Cardiac muscle cell (in vitro differentiated cells and primary cell): ENCODE measurements at regions not wholly inside any gene's neighbourhood (a gene's known extent, or its start where the extent isn't known, plus 50 kb on each side); places are given as distances from the start of the nearest gene placed in this dataset.

Experiments used
- DNase-seq, 2 donors: peaks; one replicate each; pipeline versions ENCODE4 v3.0.0 to v3.0.0-alpha.2; 2010 to 2017; ENCODE audit warnings: low read depth in 1 of 2, low spot score in 1 of 2
- H3K27ac ChIP-seq: fragments of 200-600 bp; sonication (generic); 2 replicates; pipeline ENCODE4 v1.5.1; 2016
- H3K27me3 ChIP-seq: fragments of 200-600 bp; sonication (generic); 2 replicates; pipeline ENCODE4 v1.6.0; 2016; ENCODE audit warnings: control low read depth
- H3K36me3 ChIP-seq: fragments of 200-600 bp; sonication (generic); 2 replicates; pipeline ENCODE4 v1.5.1; 2016; ENCODE audit warnings: control low read depth
- H3K4me1 ChIP-seq: fragments of 200-600 bp; sonication (generic); 2 replicates; pipeline ENCODE4 v1.8.1; 2017; ENCODE audit warnings: low read depth, mild to moderate bottlenecking, mixed run types
- H3K4me3 ChIP-seq: fragments of 200-600 bp; sonication (generic); 2 replicates; pipeline ENCODE4 v1.5.1; 2016; ENCODE audit warnings: mild to moderate bottlenecking
- H3K9me3 ChIP-seq: fragments of 200-600 bp; sonication (generic); 2 replicates; pipeline ENCODE4 v1.5.1; 2017; ENCODE audit warnings: low read depth, mild to moderate bottlenecking, control low read depth
- TF ChIP-seq, protein P1 (sequence below): IDR thresholded peaks from 2 replicates; pipeline ENCODE4 v1.5.1; 2012; ENCODE audit warnings: low read depth, mild to moderate bottlenecking, low read length

DNA sequence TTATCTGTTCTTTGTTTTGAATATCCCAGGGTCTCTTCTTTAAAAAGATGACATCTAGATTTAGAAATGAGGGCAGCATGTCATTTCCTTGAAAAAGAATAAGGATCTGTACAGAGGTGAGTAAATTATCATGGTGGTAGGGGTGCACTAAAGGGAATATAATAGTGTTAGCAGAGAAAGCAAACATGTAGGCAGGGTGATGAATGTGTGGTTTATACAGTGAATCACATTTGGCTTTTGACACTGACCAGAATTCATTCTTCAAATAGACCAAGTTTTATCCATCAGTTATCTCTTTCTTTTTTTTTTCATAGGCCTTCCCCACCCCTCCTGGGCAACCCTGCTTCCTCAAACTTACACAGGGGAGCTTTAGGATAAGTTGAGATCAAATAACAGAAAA is 184.5 kb upstream of the LRP1B start:
- H3K27me3 ChIP-seq, result no peaks in the 10 kb centered on the region
- H3K9me3 ChIP-seq, result no peaks in the 10 kb centered on the region
- no peaks in the 10 kb centered on the region for H3K4me1 ChIP-seq
- TF ChIP-seq, protein P1, sequence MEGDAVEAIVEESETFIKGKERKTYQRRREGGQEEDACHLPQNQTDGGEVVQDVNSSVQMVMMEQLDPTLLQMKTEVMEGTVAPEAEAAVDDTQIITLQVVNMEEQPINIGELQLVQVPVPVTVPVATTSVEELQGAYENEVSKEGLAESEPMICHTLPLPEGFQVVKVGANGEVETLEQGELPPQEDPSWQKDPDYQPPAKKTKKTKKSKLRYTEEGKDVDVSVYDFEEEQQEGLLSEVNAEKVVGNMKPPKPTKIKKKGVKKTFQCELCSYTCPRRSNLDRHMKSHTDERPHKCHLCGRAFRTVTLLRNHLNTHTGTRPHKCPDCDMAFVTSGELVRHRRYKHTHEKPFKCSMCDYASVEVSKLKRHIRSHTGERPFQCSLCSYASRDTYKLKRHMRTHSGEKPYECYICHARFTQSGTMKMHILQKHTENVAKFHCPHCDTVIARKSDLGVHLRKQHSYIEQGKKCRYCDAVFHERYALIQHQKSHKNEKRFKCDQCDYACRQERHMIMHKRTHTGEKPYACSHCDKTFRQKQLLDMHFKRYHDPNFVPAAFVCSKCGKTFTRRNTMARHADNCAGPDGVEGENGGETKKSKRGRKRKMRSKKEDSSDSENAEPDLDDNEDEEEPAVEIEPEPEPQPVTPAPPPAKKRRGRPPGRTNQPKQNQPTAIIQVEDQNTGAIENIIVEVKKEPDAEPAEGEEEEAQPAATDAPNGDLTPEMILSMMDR, result no peak
- no peak overlapping the region for H3K27ac ChIP-seq
- H3K4me3 ChIP-seq, result no peak overlapping the region
- no peak for DNase-seq
- no peaks in the 10 kb centered on the region for H3K36me3 ChIP-seq

DNA sequence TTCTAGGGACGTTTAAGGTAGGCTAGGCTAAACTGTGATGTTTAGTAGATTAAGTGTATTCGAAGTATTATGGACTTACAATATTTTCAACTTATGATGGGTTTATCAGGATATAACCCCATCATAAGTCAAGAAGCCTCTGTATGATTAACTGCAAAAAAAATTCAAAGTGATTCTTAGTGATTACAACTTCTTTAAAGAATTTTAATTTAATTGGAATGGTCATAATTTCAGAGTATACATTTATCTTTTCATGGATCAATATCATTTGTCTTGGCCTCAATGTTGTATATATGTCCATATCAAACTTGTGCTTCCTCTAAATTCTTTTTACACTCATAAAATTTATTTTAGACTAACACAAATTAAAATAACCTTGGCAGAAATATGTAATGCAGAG is 183.3 kb upstream of the LRP1B start:
- H3K4me3 ChIP-seq, result no peak overlapping the region
- TF ChIP-seq, protein P1, result no peak
- H3K4me1 ChIP-seq, result no peaks in the 10 kb centered on the region
- H3K9me3 ChIP-seq, result no peaks in the 10 kb centered on the region
- H3K36me3 ChIP-seq, result no peaks in the 10 kb centered on the region
- H3K27ac ChIP-seq, result no peak overlapping the region
- no peaks in the 10 kb centered on the region for H3K27me3 ChIP-seq
- DNase-seq, result no peak

DNA sequence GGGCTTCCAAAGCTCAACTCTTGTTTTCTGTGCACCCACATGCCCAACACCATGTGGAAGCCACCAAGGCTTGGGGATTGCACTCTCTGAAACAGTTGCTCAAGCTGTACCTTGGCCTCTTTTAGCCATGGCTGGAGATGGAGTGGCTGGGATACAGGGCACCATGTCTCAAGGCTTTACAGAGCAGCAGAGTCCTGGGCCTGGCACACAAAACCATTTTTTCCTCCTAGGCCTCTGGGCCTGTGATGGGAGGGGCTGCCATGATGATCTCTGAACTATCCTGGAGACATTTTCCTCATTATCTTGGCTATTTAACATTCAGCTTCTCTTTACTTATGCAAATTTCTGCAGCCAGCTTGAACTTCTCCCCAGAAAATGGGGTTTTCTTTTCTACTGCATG is 179.7 kb upstream of the LRP1B start:
- Histone ChIP-seq H3K4me3 (no peak overlapping the region), H3K9me3 (no peaks in the 10 kb centered on the region), H3K27me3 (no peaks in the 10 kb centered on the region), H3K4me1 (no peaks in the 10 kb centered on the region), H3K27ac (no peak overlapping the region), H3K36me3 (no peaks in the 10 kb centered on the region)
- no peak for DNase-seq
- TF ChIP-seq, protein P1, result no peak

DNA sequence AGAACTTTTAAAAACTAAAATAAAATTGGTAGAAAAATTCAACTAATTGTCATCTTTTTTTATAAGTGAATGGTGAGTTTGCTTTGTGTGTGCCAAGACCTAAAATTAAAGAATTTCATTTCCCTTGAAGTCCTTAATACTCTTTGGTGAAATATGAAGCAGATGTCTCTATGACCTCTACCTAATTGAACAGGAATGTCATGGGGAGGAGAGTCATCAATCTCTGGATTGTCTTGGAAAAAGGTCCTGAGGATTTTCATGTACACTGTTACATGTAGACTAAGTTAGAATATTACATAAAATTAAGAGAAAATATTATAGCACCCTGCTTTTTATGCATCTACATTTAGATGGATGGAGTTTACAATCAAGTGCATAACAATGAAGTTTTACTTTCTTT is 177.9 kb upstream of the LRP1B start:
- TF ChIP-seq, protein P1, result no peak
- Histone ChIP-seq H3K4me3 (no peak overlapping the region), H3K36me3 (no peaks in the 10 kb centered on the region), H3K4me1 (no peaks in the 10 kb centered on the region), H3K27me3 (no peaks in the 10 kb centered on the region), H3K9me3 (no peaks in the 10 kb centered on the region), H3K27ac (no peak overlapping the region)
- DNase-seq, result no peak

DNA sequence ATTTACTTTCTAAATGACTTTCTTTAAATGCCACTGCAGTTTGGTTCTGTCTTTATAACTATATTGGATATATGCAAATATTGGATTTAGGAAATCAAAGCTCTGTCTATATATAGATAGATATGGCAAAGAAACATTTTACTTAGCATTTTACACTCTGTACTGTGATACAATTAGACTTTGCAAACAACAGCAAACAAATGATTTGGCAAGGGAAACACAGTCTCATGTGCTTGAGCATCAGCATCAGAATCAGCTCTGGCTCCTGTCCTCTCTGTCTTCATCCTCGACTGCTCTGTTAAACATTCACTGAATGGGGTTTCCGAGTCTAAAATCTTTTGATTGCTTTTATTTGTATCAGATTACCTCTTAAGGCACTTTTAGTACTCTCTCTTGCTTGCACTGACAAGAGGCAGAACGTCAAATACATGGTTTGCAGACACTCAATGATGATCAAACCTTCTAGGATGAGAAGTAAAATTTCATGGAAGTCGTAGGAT is 176.8 kb upstream of the LRP1B start:
- TF ChIP-seq, protein P1, result no peak
- H3K9me3 ChIP-seq, result no peaks in the 10 kb centered on the region
- no peaks in the 10 kb centered on the region for H3K27me3 ChIP-seq
- no peak for DNase-seq
- no peak overlapping the region for H3K4me3 ChIP-seq
- H3K27ac ChIP-seq, result no peak overlapping the region
- no peaks in the 10 kb centered on the region for H3K4me1 ChIP-seq
- no peaks in the 10 kb centered on the region for H3K36me3 ChIP-seq

DNA sequence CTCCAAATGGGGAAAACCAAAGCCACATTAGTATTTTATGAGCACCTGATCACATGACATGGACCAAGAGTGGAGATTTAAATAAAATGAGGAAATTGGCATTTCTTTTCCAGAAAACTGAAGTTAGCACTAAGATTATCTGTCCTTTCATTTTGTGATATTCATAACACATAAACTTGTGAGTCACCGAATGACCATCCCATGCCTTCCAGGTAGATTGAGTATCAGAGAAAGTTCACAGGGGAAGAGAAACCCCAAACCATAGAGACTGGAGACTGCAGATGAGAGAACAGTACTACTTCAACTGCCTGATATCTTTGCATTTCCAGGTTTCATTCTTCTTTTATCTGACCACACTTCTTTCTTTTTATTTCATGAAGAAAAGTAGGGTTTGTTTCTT is 176.3 kb upstream of the LRP1B start:
- TF ChIP-seq, protein P1, result no peak
- no peaks in the 10 kb centered on the region for H3K9me3 ChIP-seq
- no peaks in the 10 kb centered on the region for H3K4me1 ChIP-seq
- no peaks in the 10 kb centered on the region for H3K27me3 ChIP-seq
- H3K4me3 ChIP-seq, result no peak overlapping the region
- DNase-seq, result no peak
- H3K36me3 ChIP-seq, result no peaks in the 10 kb centered on the region
- H3K27ac ChIP-seq, result no peak overlapping the region
